Endothelial cell of umbilical vein (primary cell): ENCODE measurements at regions not wholly inside any gene's neighbourhood (a gene's known extent, or its start where the extent isn't known, plus 50 kb on each side); places are given as distances from the start of the nearest gene placed in this dataset.
"Not testable (repeated sequence)": the region's sequence is repeated elsewhere in the genome, so short reads cannot be mapped to it uniquely, and the experiment has no call there.

Source experiments
- BruUV-seq: library from RNA; stranded (reverse); fragments of 400-500 nt; replicated peaks from 2 replicates; lab custom pipeline; 2021; lab: Mats Ljungman, UMichigan
- CTCF ChIA-PET: fragments of 300-600, 350-600 bp; sonication (Branson Sonifier 250); formaldehyde crosslinking; loops from one replicate; lab custom pipeline; 2021; ENCODE audit warnings: antibody characterized with exemption, inconsistent platforms; lab: Charles Lee
- POLR2A ChIA-PET: fragments of 300-600, 350-600 bp; sonication (Branson Sonifier 250); formaldehyde crosslinking; loops from one replicate; lab custom pipeline; 2021; ENCODE audit warnings: antibody characterized with exemption, inconsistent platforms; lab: Charles Lee
- DNase-seq: peaks from one replicate; pipeline ENCODE4 v3.0.0-alpha.2; 2011; ENCODE audit warnings: low read depth, low spot score
- FAIRE-seq: peaks from 2 replicates; lab custom pipeline; 2011; peaks lifted over from hg19 to GRCh38; lab: Jason Lieb, UNC
- H2AFZ ChIP-seq: 2 replicates; pipeline ENCODE4 v1.6.0; 2012; ENCODE audit warnings: low read depth, low read length, control low read depth, inconsistent platforms
- H3K27ac ChIP-seq: 2 replicates; pipeline ENCODE4 v1.5.1; 2011; ENCODE audit warnings: low read depth, mild to moderate bottlenecking, control low read depth, low read length, moderate library complexity; ENCODE audit not compliant: insufficient read depth
- H3K27me3 ChIP-seq, 2 experiments: 2 replicates each; pipeline versions ENCODE4 v1.6.0 to v1.6.1; 2011; ENCODE audit warnings: low read length in 2 of 2, mixed read lengths in 1 of 2; ENCODE audit not compliant: control insufficient read depth in 2 of 2, insufficient read depth in 2 of 2
- H3K36me3 ChIP-seq, 2 experiments: 2 replicates in 1 of 2; 3 replicates in 1 of 2; pipeline ENCODE4 v1.5.1; 2011; ENCODE audit warnings: low read length in 2 of 2, mild to moderate bottlenecking in 1 of 2, moderate library complexity in 1 of 2; ENCODE audit not compliant: control insufficient read depth in 2 of 2, insufficient read depth in 2 of 2; ENCODE audit errors: extremely low read depth in 1 of 2
- H3K4me1 ChIP-seq: 3 replicates; pipeline ENCODE4 v1.5.1; 2011; ENCODE audit warnings: mild to moderate bottlenecking, low read length; ENCODE audit not compliant: control insufficient read depth, insufficient read depth; ENCODE audit errors: extremely low read depth
- H3K4me2 ChIP-seq: 2 replicates; pipeline ENCODE4 v1.6.1; 2011; ENCODE audit warnings: low read length, control low read depth, mixed read lengths; ENCODE audit not compliant: insufficient read depth
- H3K4me3 ChIP-seq, 3 experiments: fragments of 200-600 bp in 1 of 3; sonication (generic), shearing (Covaris generic) in 1 of 3; replicated peaks in 1 of 3; 2 replicates each; pipeline ENCODE4 v1.5.1; 2011 to 2016; ENCODE audit warnings: control low read depth in 3 of 3, low read length in 3 of 3, mild to moderate bottlenecking in 2 of 3, inconsistent platforms in 1 of 3, low read depth in 1 of 3, moderate library complexity in 1 of 3; ENCODE audit not compliant: insufficient read depth in 1 of 3
- H3K79me2 ChIP-seq: 2 replicates; pipeline ENCODE4 v1.6.0; 2012; ENCODE audit warnings: low read length, inconsistent platforms; ENCODE audit not compliant: control insufficient read depth, insufficient read depth
- H3K9ac ChIP-seq: replicated peaks from 2 replicates; pipeline ENCODE3; 2011; ENCODE audit warnings: low read length, control low read depth; ENCODE audit not compliant: insufficient read depth; ENCODE audit errors: extremely low read depth
- H3K9me1 ChIP-seq: replicated peaks from 3 replicates; pipeline ENCODE4 v1.6.0; 2011; ENCODE audit warnings: mild to moderate bottlenecking, low read length; ENCODE audit not compliant: control insufficient read depth, insufficient read depth; ENCODE audit errors: extremely low read depth
- H3K9me3 ChIP-seq: replicated peaks from 2 replicates; pipeline ENCODE4 v1.5.1; 2012; ENCODE audit warnings: low read length, inconsistent platforms; ENCODE audit not compliant: control insufficient read depth, insufficient read depth
- H4K20me1 ChIP-seq: replicated peaks from 2 replicates; pipeline ENCODE3; 2011; ENCODE audit warnings: mild to moderate bottlenecking, low read length; ENCODE audit not compliant: control insufficient read depth, insufficient read depth; ENCODE audit errors: extremely low read depth
- EZH2 ChIP-seq: IDR thresholded peaks from 2 replicates; pipeline ENCODE4 v1.6.1; 2012; ENCODE audit warnings: borderline replicate concordance, low read depth, mild to moderate bottlenecking, moderate library complexity, low read length, inconsistent platforms; ENCODE audit not compliant: severe bottlenecking
- FOS ChIP-seq: IDR thresholded peaks from 2 replicates; pipeline ENCODE4 v1.6.1; 2011; ENCODE audit warnings: mild to moderate bottlenecking, low read length, moderate library complexity, borderline replicate concordance; ENCODE audit not compliant: insufficient read depth
- JUN ChIP-seq: IDR thresholded peaks from 2 replicates; pipeline ENCODE4 v1.6.1; 2011; ENCODE audit warnings: borderline replicate concordance, low read depth; ENCODE audit not compliant: insufficient read length, insufficient read depth
- MAX ChIP-seq: IDR thresholded peaks from 2 replicates; pipeline ENCODE4 v1.6.1; 2011; ENCODE audit not compliant: insufficient read depth, insufficient read length
- MYC ChIP-seq: IDR thresholded peaks from one replicate; pipeline ENCODE4 v1.6.1; 2011; ENCODE audit warnings: mild to moderate bottlenecking, low read depth, low read length
- POLR2AphosphoS5 ChIP-seq: IDR thresholded peaks from 2 replicates; pipeline ENCODE4 v1.6.1; 2012; ENCODE audit warnings: low read depth, mild to moderate bottlenecking, control low read depth, low read length, moderate library complexity; ENCODE audit not compliant: insufficient read depth
- dilution Hi-C: fragments of 300-500 bp; cut with MboI; formaldehyde crosslinking; loops from one replicate; pipeline ENCODE4 v1.15.0; 2019; ENCODE audit warnings: low sequenced_read_pairs; ENCODE audit not compliant: extremely low pct_ligation_motif_present
- intact Hi-C: fragments of 100-400 bp; cut with micrococcal nuclease; formaldehyde crosslinking; loops from one replicate; pipeline ENCODE4 v1.10.0; 2022

GRCh38 chr12:62050785-62051184 is 209.4 kb upstream of the USP15 start:
- Histone ChIP-seq H3K9me1 (no peaks in the 10 kb centered on the region), H2AFZ (no peak overlapping the region)

GRCh38 chr12:62069976-62070375 is 190.2 kb upstream of the USP15 start:
- intact Hi-C loops: no loop called here
- Histone ChIP-seq H3K27me3 (no peaks in the 10 kb centered on the region), H3K9me1 (peaks cover 4% of the 10 kb centered on the region), H3K4me2 (no peak overlapping the region), H3K9me3 (no peaks in the 10 kb centered on the region), H3K79me2 (no peaks in the 10 kb centered on the region), H3K36me3 (no peaks in the 10 kb centered on the region), H3K9ac (no peak overlapping the region), H3K4me1 (no peaks in the 10 kb centered on the region), H2AFZ (no peak overlapping the region), H3K4me3 (no peak overlapping the region), H4K20me1 (no peaks in the 10 kb centered on the region), H3K27ac (no peak overlapping the region)
- dilution Hi-C loops: no loop called here
- FAIRE-seq (no peak), DNase-seq (no peak)
- CTCF ChIA-PET: no interaction called here
- no TSS peak for BruUV-seq
- POLR2A ChIA-PET: no interaction called here
- TF ChIP-seq POLR2AphosphoS5 (no peak), EZH2 (no peak), MYC (no peak), JUN (no peak), FOS (no peak)

More at GRCh38 chr12:62050785-62051184, 209.4 kb upstream of the USP15 start:
- Histone ChIP-seq H4K20me1 (no peaks in the 10 kb centered on the region), H3K27me3 (no peaks in the 10 kb centered on the region), H3K9ac (no peak overlapping the region), H3K9me3 (no peaks in the 10 kb centered on the region), H3K4me2 (no peak overlapping the region), H3K36me3 (no peaks in the 10 kb centered on the region), H3K4me3 (no peak overlapping the region), H3K79me2 (no peaks in the 10 kb centered on the region), H3K27ac (no peak overlapping the region), H3K4me1 (no peaks in the 10 kb centered on the region)
- BruUV-seq: no TSS peak
- TF ChIP-seq MAX (no peak), MYC (no peak)
- DNase-seq (no peak), FAIRE-seq (no peak)
- dilution Hi-C loops (no loop called here), intact Hi-C loops (no loop called here)
- ChIA-PET POLR2A (no interaction called here), CTCF (no interaction called here)

GRCh38 chr12:62073236-62073635 is 187.0 kb upstream of the USP15 start:
- H3K4me1 ChIP-seq, H3K79me2 ChIP-seq, FAIRE-seq, H3K27me3 ChIP-seq, H3K9me1 ChIP-seq, intact Hi-C loops, H3K4me2 ChIP-seq, H2AFZ ChIP-seq, CTCF ChIA-PET, dilution Hi-C loops, H3K36me3 ChIP-seq, H3K9ac ChIP-seq, H3K9me3 ChIP-seq, POLR2A ChIA-PET, H3K27ac ChIP-seq, H3K4me3 ChIP-seq, BruUV-seq, H4K20me1 ChIP-seq, DNase-seq: not testable (repeated sequence)
